H54 (cell line): ENCODE measurements at regions not wholly inside any gene's neighbourhood (a gene's known extent, or its start where the extent isn't known, plus 50 kb on each side); places are given as distances from the start of the nearest gene placed in this dataset.
A peak's percentile ranks its signal among the peaks of the same experiment; 100 is the strongest.

Experiments
- DNase-seq: peaks from one replicate; pipeline ENCODE4 v3.0.0; 2011; ENCODE audit warnings: low spot score, mixed read lengths; ENCODE audit not compliant: insufficient read length
- FAIRE-seq: peaks from 3 replicates; lab custom pipeline; 2011; peaks lifted over from hg19 to GRCh38; lab: Jason Lieb, UNC
- POLR2A ChIP-seq: IDR thresholded peaks from 2 replicates; pipeline ENCODE4 v1.6.1; 2011; ENCODE audit warnings: low read depth, mild to moderate bottlenecking, low read length

DNA sequence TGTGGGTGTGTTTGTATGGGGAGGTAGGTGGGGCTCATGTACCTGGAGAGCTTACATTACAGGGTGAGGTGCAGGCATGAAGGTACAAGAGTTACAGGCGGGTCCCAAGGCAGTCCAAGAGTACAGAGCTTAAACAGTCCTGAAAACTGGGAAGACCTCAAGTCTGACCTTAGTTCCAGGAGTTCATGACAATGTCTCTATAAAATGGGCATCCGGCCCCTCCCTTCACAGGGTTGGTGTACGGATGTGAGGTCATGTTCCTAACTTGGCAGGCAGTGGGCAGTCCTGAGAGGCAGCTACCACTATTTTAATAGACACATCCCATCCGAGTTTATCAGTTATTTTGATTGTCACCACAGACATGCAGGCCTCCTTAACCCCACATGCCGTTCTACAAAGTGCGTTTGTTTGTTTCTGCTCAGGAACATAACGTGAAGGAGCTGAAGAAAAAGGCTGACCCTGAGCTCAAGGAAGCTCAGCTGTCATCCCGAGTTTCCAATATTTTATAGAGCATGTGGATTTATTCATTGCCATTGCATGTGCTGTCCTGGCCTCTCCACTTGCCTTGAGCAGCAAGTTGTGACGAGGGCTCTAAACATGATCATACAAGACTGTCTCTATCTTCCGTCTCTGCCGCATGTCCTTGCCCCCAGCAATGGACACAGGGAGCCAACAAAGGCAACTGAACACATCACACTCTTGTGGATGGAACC lies 647.5 kb upstream of the IGFBP3 start:
- DNase-seq (no peak), FAIRE-seq (no peak)
- no peak for TF ChIP-seq POLR2A

DNA sequence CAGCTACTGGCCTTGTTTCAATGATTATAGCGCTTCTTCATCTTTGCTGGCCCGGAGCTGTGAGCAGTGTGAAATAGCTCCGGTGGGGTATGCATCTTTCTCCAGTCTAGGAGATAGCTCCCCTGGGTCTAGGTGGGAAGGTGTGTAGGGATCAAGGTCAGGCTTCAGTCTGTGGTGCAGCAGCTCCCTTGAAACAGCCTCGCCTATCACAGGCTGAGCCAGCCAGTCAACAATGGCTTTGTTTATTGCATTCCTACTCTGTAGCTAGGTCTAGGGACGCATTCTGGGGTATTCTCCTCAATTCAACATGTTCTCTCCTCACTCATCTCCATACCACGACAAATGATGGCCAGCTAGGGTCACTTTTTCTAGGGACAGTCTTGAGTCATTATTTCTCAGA lies 646.8 kb upstream of the IGFBP3 start:
- no peak for TF ChIP-seq POLR2A
- DNase-seq = no peak
- no peak for FAIRE-seq

DNA sequence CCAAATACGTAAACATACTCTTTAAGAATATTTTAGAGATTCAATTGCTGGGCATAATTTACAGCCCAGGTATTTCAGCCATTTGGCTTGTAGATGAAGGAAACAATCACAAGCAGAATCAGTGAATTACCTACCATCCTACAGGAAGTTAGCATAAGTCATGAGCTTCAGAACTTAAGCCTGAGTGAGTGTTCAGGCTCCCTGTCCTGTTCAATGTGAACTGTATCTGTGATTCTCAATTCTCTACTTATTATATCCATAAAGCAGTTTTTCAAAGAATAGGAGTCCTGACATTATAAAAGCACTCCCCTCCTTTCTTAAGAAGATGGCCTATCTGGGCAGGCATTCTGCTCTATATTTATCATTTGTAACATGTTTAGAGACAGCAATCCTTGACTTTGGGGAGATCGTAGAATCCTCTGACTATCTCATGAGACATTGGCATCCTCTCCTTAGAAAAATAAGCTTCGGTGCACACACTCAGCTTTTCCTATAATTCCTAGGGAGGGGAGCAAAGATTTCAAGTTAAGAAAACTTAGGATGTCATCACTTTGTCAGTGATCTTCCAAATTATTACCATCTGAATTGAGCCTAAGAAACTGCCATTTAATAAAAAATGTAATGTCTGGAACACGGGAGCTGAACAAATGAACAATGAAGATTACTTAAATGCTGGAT lies 645.2 kb upstream of the IGFBP3 start:
- DNase-seq = no peak
- FAIRE-seq = no peak
- no peak for TF ChIP-seq POLR2A

DNA sequence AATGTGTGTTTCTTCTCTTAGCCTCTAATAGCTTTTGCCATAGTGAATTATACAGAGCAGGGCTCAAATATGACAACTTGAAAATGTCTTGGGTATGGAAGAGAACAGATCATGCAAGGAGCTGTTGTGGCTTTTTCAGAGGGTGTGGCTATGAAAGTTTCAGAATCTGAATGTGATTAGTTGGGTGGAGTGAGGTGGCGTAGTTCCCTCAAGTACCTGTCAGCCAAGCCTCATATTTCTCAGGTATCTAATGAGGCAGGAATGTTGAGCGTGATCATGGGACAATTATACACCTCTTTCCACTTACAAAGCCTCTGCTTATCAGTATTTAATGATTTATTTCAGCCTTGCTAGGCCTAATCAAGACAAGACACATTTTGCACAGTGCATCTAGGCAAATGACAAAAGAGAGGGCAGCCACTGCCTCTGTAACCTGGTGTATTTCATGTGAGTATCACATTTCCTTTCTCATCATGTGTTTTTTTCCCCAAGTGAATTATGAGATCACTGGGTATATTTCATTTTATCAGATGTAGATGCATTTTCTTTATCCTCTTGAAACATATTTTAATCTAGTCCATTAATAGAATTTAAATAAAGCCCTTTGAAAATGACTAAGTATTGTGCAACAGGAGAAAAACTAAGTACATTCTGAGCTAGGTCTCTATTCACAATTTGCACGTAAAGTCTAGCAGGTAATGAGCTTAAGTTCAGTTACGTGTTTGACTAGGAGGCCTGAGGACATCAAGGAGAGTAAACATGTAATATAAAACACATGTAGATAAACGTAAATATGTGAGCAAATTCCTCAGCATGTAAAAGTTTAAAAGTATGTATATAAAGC lies 644.4 kb upstream of the IGFBP3 start:
- no peak for FAIRE-seq
- TF ChIP-seq POLR2A = no peak
- no peak for DNase-seq

DNA sequence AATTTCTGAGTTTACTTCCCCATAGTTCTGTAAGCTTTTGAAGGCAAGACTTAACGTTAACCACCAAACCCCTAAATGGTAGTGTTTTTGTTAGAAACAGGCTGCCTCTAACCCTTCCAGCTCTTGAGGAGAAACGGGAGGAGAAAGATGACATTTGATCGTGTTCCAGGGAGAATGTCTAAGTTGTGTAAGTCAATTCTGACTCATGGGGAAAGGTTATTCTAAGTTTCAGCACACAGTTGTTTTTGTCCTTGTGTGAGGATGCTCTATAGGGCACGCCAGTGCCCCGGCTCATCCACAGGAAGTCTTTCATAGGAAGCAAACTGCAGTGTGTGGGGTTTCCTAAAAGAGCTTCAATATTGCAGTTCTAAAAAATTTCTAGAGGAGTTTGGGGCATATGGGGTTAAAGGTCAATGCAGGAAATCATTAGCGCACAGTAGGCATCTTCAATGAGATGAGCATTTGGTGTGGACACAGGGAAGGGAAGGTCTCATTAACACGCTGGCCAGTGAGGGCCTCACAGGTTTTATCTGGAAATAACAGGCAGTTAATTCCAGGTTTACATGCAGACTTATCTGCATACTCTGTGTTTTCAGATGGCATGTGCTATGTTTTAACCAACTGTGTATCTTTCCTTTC lies 638.2 kb upstream of the IGFBP3 start:
- FAIRE-seq = peak; percentile 84
- TF ChIP-seq POLR2A = no peak
- no peak for DNase-seq

DNA sequence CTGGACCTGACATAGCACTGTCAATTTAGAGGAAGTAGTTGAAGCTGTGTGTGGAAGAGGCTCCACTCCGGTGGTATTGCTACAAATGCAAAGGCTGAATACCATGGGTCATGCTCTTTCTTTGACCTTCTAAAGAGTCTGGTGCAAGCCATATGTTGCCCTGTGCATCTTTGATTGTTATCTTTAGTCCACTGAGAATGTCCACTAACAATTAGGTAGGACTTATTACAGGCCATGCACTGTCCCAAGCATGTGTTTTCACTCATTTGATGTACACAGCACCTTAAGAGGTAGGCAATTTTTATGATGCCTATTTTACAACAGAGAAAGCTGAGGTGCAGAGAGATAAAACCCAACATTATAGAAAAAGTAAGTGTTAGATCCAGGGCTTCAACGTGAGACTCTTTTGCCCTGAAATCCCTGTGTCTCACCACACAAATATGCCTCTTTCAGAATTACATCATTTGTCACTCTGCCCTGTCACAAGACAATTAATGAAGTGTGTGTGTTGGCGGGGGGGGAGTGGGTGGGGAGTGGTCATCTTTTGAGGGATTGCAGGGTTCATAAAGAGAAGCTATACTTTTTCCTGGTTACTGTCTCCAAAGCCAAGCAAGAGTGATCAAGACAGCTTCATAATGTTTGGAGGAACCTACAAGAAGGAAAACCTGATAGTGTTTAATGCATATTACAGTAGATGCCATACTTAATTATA lies 637.6 kb upstream of the IGFBP3 start:
- FAIRE-seq = no peak
- no peak for TF ChIP-seq POLR2A
- DNase-seq = no peak

DNA sequence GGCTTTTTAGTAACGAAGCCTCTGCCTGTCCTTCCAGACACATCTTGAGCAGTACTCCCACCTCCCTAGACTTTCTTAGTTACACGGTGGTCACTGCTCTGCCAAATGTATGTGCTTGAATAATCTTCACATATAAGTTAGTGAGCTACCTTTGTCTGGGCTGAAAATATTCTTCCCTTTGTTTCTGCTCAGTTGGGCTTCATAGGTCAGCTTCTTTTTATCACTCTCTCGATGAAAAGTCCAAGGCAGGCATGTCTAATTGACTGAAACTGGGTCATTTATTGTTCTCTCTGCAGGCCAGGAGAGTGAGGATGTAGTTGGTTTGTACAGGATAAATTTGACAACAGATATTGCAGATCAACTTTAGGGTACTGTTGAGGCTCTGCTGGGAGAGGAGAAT lies 636.7 kb upstream of the IGFBP3 start:
- TF ChIP-seq POLR2A = no peak
- no peak for DNase-seq
- no peak for FAIRE-seq

DNA sequence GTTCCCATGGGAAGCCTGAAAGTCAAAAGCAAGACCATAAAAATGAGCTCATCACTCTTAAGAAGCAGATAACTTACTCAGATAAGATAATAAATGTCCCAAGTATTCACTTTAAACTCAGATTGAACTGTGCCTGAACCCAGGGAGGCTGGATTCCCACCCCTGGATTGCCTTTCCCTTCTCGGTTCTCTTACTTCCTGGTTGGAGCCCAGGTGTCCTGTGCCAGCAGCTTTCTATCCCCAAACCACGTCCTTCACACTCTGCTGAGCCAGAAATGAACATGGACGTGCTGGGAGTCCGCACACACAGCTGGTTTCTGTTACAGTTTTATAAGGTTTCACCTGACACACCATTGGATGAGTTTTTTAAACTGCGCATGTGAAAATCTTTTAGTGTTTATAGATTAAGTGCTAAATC lies 636.2 kb upstream of the IGFBP3 start:
- DNase-seq (no peak), FAIRE-seq (no peak)
- no peak for TF ChIP-seq POLR2A

DNA sequence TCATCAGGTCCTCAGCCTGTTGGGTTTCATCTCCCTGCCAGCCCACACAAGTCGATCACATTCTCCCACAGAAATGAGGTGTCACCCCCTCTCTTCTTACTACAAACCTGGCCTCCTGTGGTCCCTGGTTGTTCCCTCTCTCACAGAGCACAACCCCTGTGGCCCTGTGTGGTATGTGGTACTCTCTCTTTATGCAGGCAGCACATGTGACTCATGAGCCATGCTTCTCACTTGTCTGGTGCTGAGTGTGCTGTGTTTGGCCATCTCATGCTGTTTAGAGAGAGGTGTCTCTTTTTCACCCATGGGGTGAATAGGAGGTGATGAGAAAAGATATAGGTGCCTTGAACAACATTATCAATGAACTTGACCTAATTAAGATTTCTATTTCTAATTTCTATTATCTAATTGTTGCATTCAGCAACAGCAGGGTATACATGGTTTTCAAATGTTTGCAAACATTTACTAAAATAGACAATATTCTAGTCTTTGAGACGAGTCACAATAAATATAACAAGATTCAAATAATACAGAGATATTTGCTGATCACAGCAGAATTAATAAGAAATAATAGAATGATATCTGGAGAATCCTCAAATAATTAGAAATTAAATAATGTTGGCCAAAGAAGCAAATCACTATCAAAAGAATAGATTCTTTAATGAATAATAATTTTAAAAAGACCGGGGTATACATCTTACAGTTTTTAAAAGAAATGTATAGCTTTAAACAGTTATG lies 633.8 kb upstream of the IGFBP3 start:
- FAIRE-seq = peak; percentile 68
- no peak for TF ChIP-seq POLR2A
- peak; percentile 31 for DNase-seq

DNA sequence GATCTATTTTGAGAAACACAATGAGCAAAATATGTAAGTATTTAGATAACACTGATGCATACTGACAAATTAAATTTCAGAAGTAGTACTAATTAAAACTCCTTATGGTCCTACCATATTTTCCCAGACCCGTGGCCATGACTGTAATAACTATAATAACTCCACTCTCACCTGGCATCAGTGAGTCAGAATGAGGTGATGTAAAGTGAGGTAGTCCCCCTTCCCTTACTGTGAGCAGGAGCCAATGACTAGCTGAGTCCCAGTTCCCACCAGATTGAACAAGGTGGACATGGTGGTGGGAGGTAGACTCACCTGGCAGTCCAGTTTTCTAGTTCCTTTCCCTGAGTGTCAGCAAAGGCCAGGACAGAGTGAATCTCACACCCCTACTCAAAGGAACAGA lies 630.5 kb upstream of the IGFBP3 start:
- DNase-seq = no peak
- FAIRE-seq = no peak
- TF ChIP-seq POLR2A = no peak

DNA sequence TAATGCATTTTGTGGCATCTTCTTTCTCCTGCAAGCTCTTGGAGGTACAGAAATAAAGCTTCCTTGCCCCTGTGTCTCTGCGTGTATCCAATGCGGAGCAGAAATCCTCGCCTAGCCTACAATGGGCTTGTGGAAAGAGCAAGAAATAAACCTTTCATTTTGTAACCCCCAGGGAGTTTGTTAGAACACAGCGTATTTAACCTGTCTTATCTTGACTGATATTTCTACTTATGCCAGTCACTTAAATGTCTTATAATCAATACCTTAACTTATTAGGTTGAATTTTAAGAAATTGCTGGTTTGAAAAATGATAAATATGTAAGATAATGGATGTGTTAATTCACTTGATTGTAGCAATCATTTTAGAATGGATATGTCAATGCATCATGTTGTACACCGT lies 629.8 kb upstream of the IGFBP3 start:
- no peak for DNase-seq

DNA sequence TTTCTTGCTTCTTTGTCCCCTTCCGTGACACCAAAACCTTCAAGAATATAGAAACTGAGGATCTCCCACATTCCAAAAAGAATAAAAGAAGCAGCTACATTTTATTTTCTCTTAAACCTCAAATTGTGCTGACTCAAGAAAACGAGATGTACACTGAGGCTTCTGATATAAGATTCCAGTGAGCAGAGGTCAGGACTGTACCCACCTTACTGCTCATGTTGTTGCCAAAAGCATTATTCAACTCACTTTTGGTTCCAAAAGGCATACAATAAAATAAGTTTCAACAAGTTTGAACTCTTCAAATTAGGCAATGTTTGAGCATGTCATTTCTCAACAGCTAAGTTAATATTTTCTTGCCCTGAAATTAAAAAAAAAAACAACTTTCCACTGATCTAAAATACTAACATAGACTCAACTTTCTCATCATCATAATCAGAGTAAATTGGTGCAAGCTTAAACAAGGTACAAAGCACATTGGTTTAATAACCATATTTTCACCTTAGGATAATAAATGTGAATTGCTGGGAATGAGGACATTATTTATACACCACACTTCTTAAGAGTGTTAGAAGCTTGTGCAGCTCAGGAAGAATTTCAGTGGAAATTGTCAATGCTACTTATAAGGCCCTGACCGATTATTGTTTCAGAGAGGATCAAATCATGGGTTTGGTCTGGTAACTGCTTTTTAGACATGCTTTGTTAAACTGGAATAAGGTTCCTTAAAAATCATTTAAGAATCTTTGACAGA lies 629.0 kb upstream of the IGFBP3 start:
- FAIRE-seq (peak; percentile 74), DNase-seq (no peak)
- no peak for TF ChIP-seq POLR2A

More for the DNA sequence above, 629.8 kb upstream of the IGFBP3 start:
- TF ChIP-seq POLR2A = no peak
- no peak for FAIRE-seq

DNA sequence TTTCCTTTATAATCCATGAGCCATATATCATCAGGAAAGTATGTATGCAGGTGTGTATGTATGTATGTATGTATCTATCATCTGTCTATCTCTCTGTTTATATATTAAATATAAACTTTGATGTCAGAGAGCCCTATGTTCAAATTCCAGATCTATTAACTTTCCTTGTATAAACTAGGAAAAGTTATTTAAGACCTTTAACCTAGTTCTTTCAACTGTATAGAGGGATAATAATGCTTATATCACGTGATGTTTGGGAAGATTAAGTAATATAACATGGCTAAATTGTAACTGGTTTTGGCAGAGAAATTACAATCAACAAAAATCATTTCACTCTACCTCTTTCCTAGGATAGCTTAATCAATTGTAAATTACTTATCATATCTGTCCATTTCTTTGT lies 628.3 kb upstream of the IGFBP3 start:
- no peak for FAIRE-seq
- no peak for TF ChIP-seq POLR2A
- no peak for DNase-seq
